Ishikawa (cell line): ENCODE measurements at regions not wholly inside any gene's neighbourhood (a gene's known extent, or its start where the extent isn't known, plus 50 kb on each side); places are given as distances from the start of the nearest gene placed in this dataset.

Source experiments
- CEBPB ChIP-seq: IDR thresholded peaks from 2 replicates; pipeline ENCODE4 v1.6.1; 2012
- CREB1 ChIP-seq: IDR thresholded peaks from 2 replicates; pipeline ENCODE4 v1.6.1; 2012; ENCODE audit warnings: low read depth
- EGR1 ChIP-seq: IDR thresholded peaks from 2 replicates; pipeline ENCODE4 v1.6.1; 2012
- EP300 ChIP-seq: IDR thresholded peaks from 2 replicates; pipeline ENCODE4 v1.6.1; 2012; ENCODE audit warnings: borderline replicate concordance
- FOXM1 ChIP-seq: IDR thresholded peaks from 2 replicates; pipeline ENCODE4 v1.6.1; 2012; ENCODE audit warnings: low read depth, borderline replicate concordance
- MAX ChIP-seq: IDR thresholded peaks from 2 replicates; pipeline ENCODE4 v1.6.1; 2012
- NFIC ChIP-seq: IDR thresholded peaks from 2 replicates; pipeline ENCODE4 v1.6.1; 2012
- RAD21 ChIP-seq: IDR thresholded peaks from 2 replicates; pipeline ENCODE4 v1.6.1; 2012; ENCODE audit warnings: low read depth
- REST ChIP-seq: IDR thresholded peaks from 2 replicates; pipeline ENCODE4 v1.6.1; 2012; ENCODE audit warnings: low read depth, mild to moderate bottlenecking
- TAF1 ChIP-seq: IDR thresholded peaks from 2 replicates; pipeline ENCODE4 v1.6.1; 2012; ENCODE audit warnings: low read depth, mild to moderate bottlenecking
- TCF12 ChIP-seq: IDR thresholded peaks from 2 replicates; pipeline ENCODE4 v1.6.1; 2012; ENCODE audit warnings: low read depth
- TEAD4 ChIP-seq: IDR thresholded peaks from 2 replicates; pipeline ENCODE4 v1.6.1; 2012
- YY1 ChIP-seq: IDR thresholded peaks from 2 replicates; pipeline ENCODE4 v1.6.1; 2012; ENCODE audit warnings: low read depth
- ZBTB7A ChIP-seq: IDR thresholded peaks from 2 replicates; pipeline ENCODE4 v1.6.1; 2012; ENCODE audit warnings: low read depth
- TF ChIP-seq, protein P1 (sequence below): IDR thresholded peaks from 2 replicates; pipeline ENCODE4 v1.6.1; 2012

DNA sequence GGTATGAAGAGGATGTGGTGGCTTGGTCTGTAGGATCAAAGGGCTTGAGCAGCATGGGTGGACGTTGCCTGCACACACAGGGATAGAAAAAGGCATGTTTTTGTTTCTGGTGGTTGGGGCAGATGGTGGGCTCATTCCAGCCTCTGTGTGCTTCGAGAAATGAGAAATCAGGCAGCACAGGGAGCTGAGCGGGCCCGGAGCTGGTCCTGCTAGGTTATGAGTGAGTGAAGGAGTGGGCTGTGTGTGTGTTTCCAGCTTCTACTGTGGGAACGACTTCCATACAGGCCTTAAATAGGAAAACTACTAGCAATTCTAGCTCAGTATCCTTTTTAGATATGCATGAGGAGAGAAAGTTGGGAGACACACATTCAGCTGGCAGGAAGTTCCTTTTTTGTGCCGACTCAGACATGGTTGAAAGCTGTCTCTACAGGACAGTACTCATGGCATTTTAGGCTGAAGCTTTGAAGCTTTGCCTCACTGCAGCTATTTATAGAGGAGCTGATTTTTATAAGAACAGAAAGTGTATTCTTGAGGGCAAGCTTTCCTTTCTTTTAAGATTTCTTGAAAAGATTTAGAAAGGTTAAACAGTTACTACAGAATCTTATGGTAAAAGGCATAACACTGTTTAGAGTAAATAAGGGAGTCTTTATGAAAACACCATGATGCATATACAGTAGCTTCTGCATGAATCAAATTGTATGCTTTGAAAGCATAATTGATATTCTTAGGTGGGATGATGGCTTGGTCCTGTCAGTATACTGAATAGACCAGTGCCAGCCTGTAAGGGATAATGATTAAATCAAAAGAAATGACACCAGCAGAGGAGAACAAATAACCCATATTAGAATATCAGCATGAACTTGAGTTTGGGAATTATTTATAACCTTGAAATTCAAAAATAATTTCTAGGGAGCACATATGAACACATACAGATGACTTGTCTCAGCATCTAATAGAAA, 104.0 kb upstream of the MAN1A1 start:
- TF ChIP-seq NFIC (no peak), CREB1 (no peak), ZBTB7A (no peak), MAX (no peak), CEBPB (no peak)

DNA sequence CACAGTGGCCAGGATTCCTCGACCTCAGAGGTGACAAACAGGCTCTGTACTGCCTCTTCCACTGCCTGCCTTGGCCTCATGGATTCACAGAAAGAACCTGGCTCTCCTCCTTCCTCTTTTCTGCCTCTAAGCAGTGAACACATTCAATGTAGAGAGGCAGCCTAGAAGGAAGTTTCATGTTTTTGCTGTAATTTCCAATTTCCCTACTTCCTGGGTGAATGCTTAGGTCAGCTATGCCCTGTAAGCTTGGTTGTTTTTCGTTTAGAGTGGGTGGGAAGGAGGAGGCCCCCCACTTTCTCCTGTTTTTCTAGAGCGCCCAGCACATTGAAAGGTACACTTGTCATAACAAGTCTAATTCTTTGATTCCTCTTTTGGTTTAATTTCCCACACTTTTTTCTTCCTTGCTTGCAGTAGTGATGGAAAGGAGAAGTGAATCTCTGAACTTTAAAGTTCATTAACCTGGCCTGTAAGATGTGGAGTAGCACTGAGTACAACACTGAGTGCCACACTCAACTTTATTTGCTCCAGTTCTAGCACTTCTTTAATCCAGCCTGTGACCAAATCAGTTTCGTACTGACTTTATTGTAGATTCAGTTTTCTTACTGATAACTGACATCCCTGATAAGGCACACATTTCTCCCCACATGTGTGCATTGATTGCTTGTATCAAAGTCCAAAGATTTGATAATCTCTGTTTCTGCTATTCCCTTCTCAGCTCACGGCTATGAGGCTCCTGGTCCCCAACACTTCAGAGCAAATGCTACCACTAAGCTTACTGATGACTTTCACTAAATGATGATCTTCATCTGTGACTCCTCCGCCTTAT, 100.0 kb upstream of the MAN1A1 start:
- TF ChIP-seq FOXM1 (no peak), NFIC (no peak), REST (no peak)
- TF ChIP-seq, protein P1, sequence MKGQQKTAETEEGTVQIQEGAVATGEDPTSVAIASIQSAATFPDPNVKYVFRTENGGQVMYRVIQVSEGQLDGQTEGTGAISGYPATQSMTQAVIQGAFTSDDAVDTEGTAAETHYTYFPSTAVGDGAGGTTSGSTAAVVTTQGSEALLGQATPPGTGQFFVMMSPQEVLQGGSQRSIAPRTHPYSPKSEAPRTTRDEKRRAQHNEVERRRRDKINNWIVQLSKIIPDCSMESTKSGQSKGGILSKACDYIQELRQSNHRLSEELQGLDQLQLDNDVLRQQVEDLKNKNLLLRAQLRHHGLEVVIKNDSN, result no peak

DNA sequence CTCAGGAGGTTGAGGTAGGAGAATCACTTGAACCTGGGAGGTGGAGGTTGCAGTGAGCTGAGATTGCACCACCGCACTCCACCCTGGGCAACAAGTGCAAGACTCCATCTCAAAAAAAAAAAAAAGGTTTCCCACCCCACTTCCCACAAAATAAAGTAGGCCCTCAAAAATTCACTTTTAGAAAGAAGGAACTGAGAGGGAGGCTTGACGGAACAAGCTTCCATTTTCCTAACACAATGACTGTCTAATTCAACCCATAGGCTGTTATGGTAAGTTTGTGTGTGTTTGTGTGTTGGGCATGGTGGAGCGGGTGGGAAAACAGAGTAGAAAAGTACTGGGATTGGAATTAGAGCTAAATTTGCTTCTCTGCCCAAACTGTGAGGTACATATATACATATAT, 98.4 kb upstream of the MAN1A1 start:
- no peak for TF ChIP-seq TEAD4

GRCh38 chr6:119446609-119447008, 97.0 kb upstream of the MAN1A1 start:
- TF ChIP-seq NFIC (no peak), RAD21 (no peak), EP300 (no peak), YY1 (no peak), TCF12 (no peak)
- TF ChIP-seq, protein P1, result no peak

DNA sequence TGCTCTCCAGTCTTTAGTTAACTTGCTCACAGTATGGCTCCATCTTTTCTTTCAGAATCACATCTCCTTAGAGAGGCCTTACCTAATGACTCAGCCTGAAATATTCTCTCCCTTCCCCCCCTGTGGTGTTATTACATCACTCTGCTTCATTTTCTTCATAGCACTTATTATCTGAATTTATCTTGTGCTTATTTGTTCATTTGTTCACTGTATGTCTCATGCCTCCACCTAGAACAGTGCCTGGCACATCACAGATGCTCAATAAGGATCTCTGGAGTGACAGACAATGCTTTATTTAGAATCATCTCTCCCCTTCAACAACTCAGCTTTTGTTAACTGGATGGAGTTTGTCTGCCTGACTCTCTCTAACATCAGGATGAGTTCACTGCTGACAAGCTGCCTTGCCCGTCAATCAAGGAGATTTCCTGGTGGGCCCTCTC, 96.6 kb upstream of the MAN1A1 start:
- no peak for TF ChIP-seq ZBTB7A
- TF ChIP-seq MAX, result no peak
- TF ChIP-seq EP300, result no peak
- TF ChIP-seq CREB1, result no peak

- TF ChIP-seq EP300 (no peak), ZBTB7A (no peak), RAD21 (no peak), EGR1 (no peak), NFIC (no peak), MAX (no peak), TCF12 (no peak), FOXM1 (no peak), TAF1 (no peak), YY1 (no peak), CREB1 (no peak), CEBPB (no peak), REST (no peak), TEAD4 (no peak)
- TF ChIP-seq, protein P1, result no peak
These were observed 96.1 kb upstream of the MAN1A1 start for GRCh38 chr6:119445666-119446065.
